Stimulated activated CD8-positive, alpha-beta memory T cell treated with anti-CD3 and anti-CD28 coated beads, Interleukin-7, amount 100 ng/mL, for 48 hours (primary cell): ENCODE measurements at regions not wholly inside any gene's neighbourhood (a gene's known extent, or its start where the extent isn't known, plus 50 kb on each side); places are given as distances from the start of the nearest gene placed in this dataset.
"Not testable (repeated sequence)": the region's sequence is repeated elsewhere in the genome, so short reads cannot be mapped to it uniquely, and the experiment has no call there.

ENCODE experiments used
- DNase-seq, 2 donors: peaks; one replicate each; pipeline ENCODE4 v3.0.0-alpha.2; 2020; ENCODE audit warnings: low read depth in 1 of 2; ENCODE audit errors: extremely low read depth in 1 of 2

DNA sequence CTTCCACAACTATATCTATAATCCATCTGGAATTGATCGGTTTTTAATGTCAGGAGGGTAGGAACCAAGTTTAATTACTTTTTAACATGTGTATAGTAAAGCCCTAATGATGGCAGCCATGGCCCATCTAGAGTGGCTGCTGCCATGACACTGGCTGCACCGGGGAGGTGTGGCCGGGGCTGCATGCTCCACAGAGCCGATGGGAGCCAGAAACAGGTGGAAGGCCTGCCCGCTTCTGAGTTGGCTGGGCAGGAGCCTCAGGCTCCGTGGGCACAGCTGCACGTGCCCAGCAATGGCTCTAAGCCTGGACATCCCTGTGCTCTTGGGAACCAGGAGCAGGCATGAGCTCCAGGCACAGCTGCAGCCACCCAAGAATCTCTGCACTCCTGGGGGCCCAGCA, 73.0 kb downstream of the GBP6 start:
- DNase-seq, result no peak

GRCh38 chr1:89438301-89438700, 74.4 kb downstream of the GBP6 start:
- DNase-seq, result not testable (repeated sequence)

DNA sequence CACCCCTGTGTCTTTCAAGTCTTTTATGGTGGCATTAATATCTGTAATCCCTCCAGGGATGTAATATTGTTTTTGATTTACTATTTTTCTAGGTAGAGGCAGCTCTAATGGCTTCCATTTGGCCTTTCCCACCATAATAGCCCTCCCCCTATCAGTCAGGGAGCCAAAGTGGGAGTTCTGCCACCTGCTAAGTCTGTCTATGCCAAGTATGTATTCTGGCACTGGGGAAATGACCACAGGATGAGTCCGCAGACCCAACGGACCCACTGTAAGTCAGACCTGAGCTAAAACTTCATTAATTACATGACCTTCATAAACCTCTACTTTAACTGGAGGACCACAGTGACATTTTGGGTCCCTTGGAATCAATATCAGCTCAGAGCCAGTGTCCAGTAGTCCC, 77.1 kb downstream of the GBP6 start:
- no peak for DNase-seq

GRCh38 chr1:89444791-89445190, 79.8 kb upstream of the LRRC8B start:
- no peak for DNase-seq

DNA sequence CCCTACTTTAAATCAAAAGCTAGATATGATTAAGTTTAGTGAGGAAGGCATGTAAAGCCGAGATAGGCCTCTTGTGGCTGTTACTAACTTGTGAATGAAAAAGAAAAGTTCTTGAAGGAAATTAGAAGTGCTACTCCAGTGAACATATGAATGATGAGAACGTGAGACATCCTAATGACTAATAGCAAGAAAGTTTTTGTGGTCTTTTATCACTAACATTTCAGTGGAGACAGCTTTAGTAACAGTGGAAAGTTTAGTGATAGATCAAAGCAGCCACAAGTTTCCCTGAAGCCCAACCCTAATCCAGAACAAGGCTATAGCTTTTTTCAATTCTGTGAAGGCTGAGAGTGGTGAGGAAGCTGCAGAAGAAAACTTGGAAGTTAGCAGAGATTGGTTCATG, 73.6 kb upstream of the LRRC8B start:
- no peak for DNase-seq

DNA sequence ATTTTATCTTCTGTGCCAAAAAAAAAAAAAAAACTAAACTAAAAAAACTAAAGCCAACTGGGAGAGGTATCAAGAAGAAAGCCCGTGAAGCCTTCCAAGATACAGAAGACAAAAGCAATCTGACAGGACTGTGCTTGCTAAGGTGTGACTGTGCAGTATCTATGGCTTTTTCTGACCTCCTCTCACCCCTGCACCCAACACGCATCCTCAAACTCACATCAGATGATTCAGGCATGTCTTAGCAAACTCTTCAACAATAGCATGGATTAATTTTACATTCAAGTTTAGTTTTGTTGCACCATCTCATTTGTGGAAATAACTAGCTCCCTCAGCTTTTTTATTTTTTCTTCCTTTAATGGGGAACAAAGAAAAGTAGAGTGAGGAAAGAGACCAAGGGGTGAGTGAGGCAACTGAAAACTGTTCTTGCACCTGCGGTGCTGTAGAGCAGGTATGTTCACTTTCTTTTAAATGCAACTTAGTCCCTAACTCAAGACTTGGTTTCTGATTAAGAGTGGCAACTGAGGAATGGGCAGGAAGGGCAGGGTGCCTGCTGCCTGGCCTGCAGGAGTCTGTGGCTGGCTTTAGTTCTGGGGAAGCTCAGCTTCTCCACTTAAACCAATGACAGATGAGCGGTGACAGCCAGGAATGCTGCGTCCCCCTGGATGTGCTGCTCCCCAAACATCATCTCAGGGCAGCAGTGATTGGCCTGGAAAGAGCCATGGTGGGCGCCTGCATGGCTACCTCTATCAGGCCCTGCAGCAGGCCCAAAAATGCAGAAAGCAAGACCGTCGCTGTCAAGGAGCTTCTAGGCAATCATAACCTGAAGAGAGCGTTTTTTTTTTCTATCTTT, 71.3 kb upstream of the LRRC8B start:
- DNase-seq, result no peak

DNA sequence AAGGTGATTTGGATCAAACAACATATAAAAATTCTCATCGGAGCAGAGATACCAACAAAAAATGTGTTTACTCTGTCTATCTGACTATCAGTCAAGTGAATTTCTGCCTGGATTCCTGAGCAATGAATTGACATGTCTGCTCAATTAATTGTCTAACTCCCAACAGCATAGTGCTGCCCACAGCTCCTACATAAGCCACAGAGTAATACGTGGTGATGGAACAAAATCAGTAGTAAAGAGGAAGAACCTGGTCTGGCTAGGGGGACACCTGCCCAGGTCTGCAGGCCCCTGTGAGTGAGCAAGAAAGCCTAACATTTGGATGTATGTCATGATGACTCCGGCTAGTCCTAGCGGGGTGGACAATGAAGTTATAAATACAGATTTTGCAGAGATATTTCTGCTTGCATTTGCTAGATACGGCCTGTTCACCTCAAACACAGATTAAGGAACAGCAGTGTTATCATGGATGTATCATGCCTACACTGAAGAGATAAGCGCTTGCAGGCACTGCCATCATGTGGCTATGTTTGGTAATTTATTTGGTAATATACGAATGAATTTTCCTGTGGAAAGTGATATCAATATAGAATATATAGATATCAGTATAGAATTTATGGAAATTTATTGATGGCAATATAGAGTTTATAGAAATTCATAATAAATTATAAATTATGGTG, 69.6 kb upstream of the LRRC8B start:
- DNase-seq, result peak in 1 of 2 donors; percentile 26

GRCh38 chr1:89457046-89457445, 67.6 kb upstream of the LRRC8B start:
- no peak for DNase-seq

GRCh38 chr1:89459081-89459480, 65.5 kb upstream of the LRRC8B start:
- no peak for DNase-seq

GRCh38 chr1:89460325-89460724, 64.3 kb upstream of the LRRC8B start:
- DNase-seq, result no peak

- no peak for DNase-seq
These were observed 62.4 kb upstream of the LRRC8B start for GRCh38 chr1:89462250-89462649.

DNA sequence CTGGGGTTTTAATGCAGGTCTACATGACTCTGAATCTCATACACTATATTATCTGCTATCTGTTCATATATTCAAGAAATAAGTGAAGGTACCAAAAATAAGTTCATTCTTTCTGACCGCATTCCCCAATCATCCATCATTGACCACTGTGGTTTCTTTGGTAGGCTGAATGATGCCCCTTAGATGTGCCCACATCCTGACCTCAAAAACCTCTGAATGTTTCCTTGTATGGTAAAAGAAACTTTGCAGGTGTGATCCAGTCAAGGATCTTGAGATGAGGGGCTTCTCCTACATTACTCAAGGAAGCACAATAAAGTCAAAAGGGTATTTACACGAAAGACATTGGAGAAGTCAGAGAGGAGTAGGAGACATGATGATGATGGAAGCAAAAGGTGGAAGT, 60.6 kb upstream of the LRRC8B start:
- DNase-seq, result peak in 1 of 2 donors; percentile 28

DNA sequence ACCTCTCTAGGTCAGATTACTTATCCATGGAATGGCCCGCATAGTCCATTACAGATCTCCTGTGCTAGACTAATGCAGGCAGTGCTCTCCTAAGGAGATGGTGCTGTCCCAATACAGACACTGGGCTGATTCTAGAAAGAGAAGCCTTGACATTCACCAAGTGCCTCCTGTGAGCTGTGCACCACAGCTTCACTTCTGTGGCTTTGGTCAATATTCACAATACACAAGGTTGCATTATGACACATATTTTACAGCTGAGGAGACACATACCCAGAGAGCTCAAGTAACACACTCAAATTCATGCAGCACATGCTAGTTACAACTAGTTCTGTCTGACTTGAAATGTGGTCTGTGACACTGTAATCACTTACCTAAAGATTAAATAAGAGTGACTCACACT, 59.4 kb upstream of the LRRC8B start:
- DNase-seq, result peak in 1 of 2 donors; percentile 23

- DNase-seq, result no peak
These were observed 58.2 kb upstream of the LRRC8B start for GRCh38 chr1:89466307-89466930.

- DNase-seq, result no peak
These were observed 52.4 kb upstream of the LRRC8B start for GRCh38 chr1:89472253-89472652.

DNA sequence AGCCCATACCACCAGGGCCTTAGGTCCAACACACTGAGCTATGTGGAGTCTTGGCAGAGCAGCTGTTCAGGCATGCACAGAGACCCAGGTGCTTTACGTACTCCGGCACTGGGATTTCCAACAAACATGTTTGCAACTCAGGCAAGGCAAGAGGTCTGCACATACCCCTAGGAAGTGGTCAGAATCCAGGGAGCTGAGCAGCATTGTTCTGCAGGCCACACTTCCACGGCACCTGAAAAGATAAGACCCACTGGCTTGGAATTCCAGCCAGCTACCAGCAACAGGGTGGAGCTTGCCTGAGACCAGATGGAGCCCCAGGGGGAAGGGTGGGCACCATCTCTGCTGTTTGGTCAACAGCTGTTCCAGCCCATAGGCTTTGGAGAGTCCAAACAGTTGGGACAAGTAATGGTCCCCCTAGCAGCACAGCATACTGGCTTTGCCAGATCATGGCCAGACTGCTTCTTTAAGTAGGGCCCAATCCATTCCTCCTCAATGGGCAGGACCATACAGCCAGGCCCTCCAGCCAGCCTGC, 51.7 kb upstream of the LRRC8B start:
- no peak for DNase-seq
